ENCODE measurements at regions not wholly inside any gene's neighbourhood (a gene's known extent, or its start where the extent isn't known, plus 50 kb on each side); places are given as distances from the start of the nearest gene placed in this dataset.

DNA sequence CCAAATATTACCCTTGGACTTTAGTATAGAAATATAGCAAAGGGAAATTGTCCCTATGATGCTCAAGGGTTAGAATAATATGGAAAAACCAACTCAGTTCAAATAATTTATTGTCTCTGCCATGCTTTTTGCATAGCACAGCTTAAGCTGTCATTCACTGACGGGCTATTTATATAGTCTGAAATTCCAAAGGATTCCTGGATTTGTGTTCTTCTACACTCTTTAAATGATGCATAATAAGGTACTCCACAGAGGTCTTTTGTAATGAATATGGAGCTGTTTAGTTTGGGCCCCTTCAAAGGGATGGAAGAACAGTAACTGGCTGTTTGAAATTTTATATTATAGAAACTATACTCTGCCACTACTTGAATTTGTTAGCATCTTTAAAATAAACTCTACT lies 276.6 kb upstream of the FERD3L start:
- TF ChIP-seq, protein P1, sequence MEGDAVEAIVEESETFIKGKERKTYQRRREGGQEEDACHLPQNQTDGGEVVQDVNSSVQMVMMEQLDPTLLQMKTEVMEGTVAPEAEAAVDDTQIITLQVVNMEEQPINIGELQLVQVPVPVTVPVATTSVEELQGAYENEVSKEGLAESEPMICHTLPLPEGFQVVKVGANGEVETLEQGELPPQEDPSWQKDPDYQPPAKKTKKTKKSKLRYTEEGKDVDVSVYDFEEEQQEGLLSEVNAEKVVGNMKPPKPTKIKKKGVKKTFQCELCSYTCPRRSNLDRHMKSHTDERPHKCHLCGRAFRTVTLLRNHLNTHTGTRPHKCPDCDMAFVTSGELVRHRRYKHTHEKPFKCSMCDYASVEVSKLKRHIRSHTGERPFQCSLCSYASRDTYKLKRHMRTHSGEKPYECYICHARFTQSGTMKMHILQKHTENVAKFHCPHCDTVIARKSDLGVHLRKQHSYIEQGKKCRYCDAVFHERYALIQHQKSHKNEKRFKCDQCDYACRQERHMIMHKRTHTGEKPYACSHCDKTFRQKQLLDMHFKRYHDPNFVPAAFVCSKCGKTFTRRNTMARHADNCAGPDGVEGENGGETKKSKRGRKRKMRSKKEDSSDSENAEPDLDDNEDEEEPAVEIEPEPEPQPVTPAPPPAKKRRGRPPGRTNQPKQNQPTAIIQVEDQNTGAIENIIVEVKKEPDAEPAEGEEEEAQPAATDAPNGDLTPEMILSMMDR (IDR thresholded peaks at IDR 0.05 in 8 of 11, conservative IDR thresholded peaks at IDR 0.05 in 3 of 11) = no peak
- no peak for TF ChIP-seq POLR2A (IDR thresholded peaks at IDR 0.05)
